ENCODE measurements at regions not wholly inside any gene's neighbourhood (a gene's known extent, or its start where the extent isn't known, plus 50 kb on each side); places are given as distances from the start of the nearest gene placed in this dataset.

GRCh38 chr1:199466961-199467360, 560.5 kb upstream of the NR5A2 start:
- 40 to 61% methylated on average over 2 of the region's 2 CpGs for WGBS, 2 donors
- intact Hi-C loops (cut with DNase I): no loop called here
- H3K27me3 ChIP-seq: no peaks in the 10 kb centered on the region
- H3K4me3 ChIP-seq: no peak overlapping the region
- H3K4me1 ChIP-seq: no peaks in the 10 kb centered on the region
- H3K27ac ChIP-seq: no peak overlapping the region
- no peaks in the 10 kb centered on the region for H3K36me3 ChIP-seq
- no peak for DNase-seq
- H3K9me3 ChIP-seq: no peaks in the 10 kb centered on the region
- TF ChIP-seq POLR2A (IDR thresholded peaks at IDR 0.05) (no peak), POLR2AphosphoS5 (IDR thresholded peaks at IDR 0.05) (no peak), CTCF (IDR thresholded peaks at IDR 0.05) (no peak), EP300 (IDR thresholded peaks at IDR 0.05) (no peak)

GRCh38 chr1:199472018-199472417, 555.5 kb upstream of the NR5A2 start:
- 71 to 90% methylated on average over 2 of the region's 2 CpGs for WGBS, 2 donors
- H3K27me3 ChIP-seq: no peaks in the 10 kb centered on the region

GRCh38 chr1:199472978-199473377, 554.5 kb upstream of the NR5A2 start:
- no peak overlapping the region for H3K27ac ChIP-seq
- no peak for DNase-seq
- H3K9me3 ChIP-seq: no peaks in the 10 kb centered on the region
- 90 to 93% methylated on average over 6 of the region's 6 CpGs for WGBS, 2 donors
- H3K4me1 ChIP-seq: no peaks in the 10 kb centered on the region
- H3K4me3 ChIP-seq: no peak overlapping the region
- intact Hi-C loops (cut with DNase I): no loop called here
- no peaks in the 10 kb centered on the region for H3K27me3 ChIP-seq
- no peak for TF ChIP-seq POLR2AphosphoS5 (IDR thresholded peaks at IDR 0.05)
- TF ChIP-seq POLR2A (IDR thresholded peaks at IDR 0.05): no peak
- no peak for TF ChIP-seq CTCF (IDR thresholded peaks at IDR 0.05)
- no peak for TF ChIP-seq EP300 (IDR thresholded peaks at IDR 0.05)
- H3K36me3 ChIP-seq: no peaks in the 10 kb centered on the region

More at GRCh38 chr1:199472018-199472417, 555.5 kb upstream of the NR5A2 start:
- Histone ChIP-seq H3K4me1 (no peaks in the 10 kb centered on the region), H3K27ac (no peak overlapping the region), H3K36me3 (no peaks in the 10 kb centered on the region), H3K9me3 (no peaks in the 10 kb centered on the region), H3K4me3 (no peak overlapping the region)
- TF ChIP-seq CTCF (IDR thresholded peaks at IDR 0.05) (no peak), POLR2AphosphoS5 (IDR thresholded peaks at IDR 0.05) (no peak), EP300 (IDR thresholded peaks at IDR 0.05) (no peak), POLR2A (IDR thresholded peaks at IDR 0.05) (no peak)
- DNase-seq: no peak
- intact Hi-C loops (cut with DNase I): no loop called here

GRCh38 chr1:199474738-199475137, 552.8 kb upstream of the NR5A2 start:
- Histone ChIP-seq H3K27me3 (no peaks in the 10 kb centered on the region), H3K36me3 (no peaks in the 10 kb centered on the region), H3K27ac (no peak overlapping the region), H3K9me3 (no peaks in the 10 kb centered on the region), H3K4me3 (no peak overlapping the region), H3K4me1 (no peaks in the 10 kb centered on the region)
- 61 to 78% methylated on average over 2 of the region's 2 CpGs for WGBS, 2 donors
- intact Hi-C loops (cut with DNase I): no loop called here
- DNase-seq: no peak
- TF ChIP-seq EP300 (IDR thresholded peaks at IDR 0.05): no peak
- TF ChIP-seq POLR2A (IDR thresholded peaks at IDR 0.05): no peak
- TF ChIP-seq CTCF (IDR thresholded peaks at IDR 0.05): no peak
- no peak for TF ChIP-seq POLR2AphosphoS5 (IDR thresholded peaks at IDR 0.05)

- Histone ChIP-seq H3K36me3 (no peaks in the 10 kb centered on the region), H3K4me3 (no peak overlapping the region), H3K27ac (no peak overlapping the region), H3K27me3 (no peaks in the 10 kb centered on the region), H3K4me1 (no peaks in the 10 kb centered on the region), H3K9me3 (no peaks in the 10 kb centered on the region)
- TF ChIP-seq POLR2AphosphoS5 (IDR thresholded peaks at IDR 0.05): no peak
- no peak for TF ChIP-seq EP300 (IDR thresholded peaks at IDR 0.05)
- no peak for TF ChIP-seq CTCF (IDR thresholded peaks at IDR 0.05)
- no peak for TF ChIP-seq POLR2A (IDR thresholded peaks at IDR 0.05)
- intact Hi-C loops (cut with DNase I): no loop called here
- 90 to 92% methylated on average over 4 of the region's 4 CpGs for WGBS, 2 donors
- DNase-seq: no peak
Measured at GRCh38 chr1:199482426-199482825, 545.1 kb upstream of the NR5A2 start.

Measured in sigmoid colon (tissue), 6 donors.